Thoracic aorta (tissue), 2 donors: ENCODE measurements at regions not wholly inside any gene's neighbourhood (a gene's known extent, or its start where the extent isn't known, plus 50 kb on each side); places are given as distances from the start of the nearest gene placed in this dataset.

Source experiments
- ATAC-seq: fragments of 150-250 bp; one replicate; pipeline ENCODE4 v1.8.0; 2017; ENCODE audit warnings: low read depth; ENCODE audit not compliant: insufficient number of reproducible peaks, low FRiP score
- DNase-seq: peaks from one replicate; pipeline ENCODE4 v3.0.0-alpha.2; 2020; ENCODE audit warnings: low spot score
- H3K27ac ChIP-seq, 2 donors: fragments of 200-600 bp; sonication (generic); 1 replicate in 1 of 2; 2 replicates in 1 of 2; pipeline ENCODE4 v1.5.1; 2016; ENCODE audit warnings: mild to moderate bottlenecking in 2 of 2, moderate library complexity in 2 of 2
- H3K27me3 ChIP-seq: fragments of 200-600 bp; sonication (generic); replicated peaks from 2 replicates; pipeline ENCODE4 v1.6.0; 2016; ENCODE audit warnings: mild to moderate bottlenecking; ENCODE audit not compliant: insufficient read depth
- H3K36me3 ChIP-seq: fragments of 200-600 bp; sonication (generic); one replicate; pipeline ENCODE4 v1.5.1; 2016
- H3K4me1 ChIP-seq, 2 donors: fragments of 200-600 bp; sonication (generic); 1 replicate in 1 of 2; 2 replicates in 1 of 2; pipeline versions ENCODE4 v1.5.1 to v1.6.0; 2016; ENCODE audit warnings: low read depth in 2 of 2, mild to moderate bottlenecking in 1 of 2; ENCODE audit not compliant: control insufficient read depth in 1 of 2
- H3K4me3 ChIP-seq: fragments of 200-600 bp; sonication (generic); 2 replicates; pipeline ENCODE4 v1.5.1; 2016; ENCODE audit warnings: mild to moderate bottlenecking
- H3K9me3 ChIP-seq: fragments of 200-600 bp; sonication (generic); 2 replicates; pipeline ENCODE4 v1.5.1; 2016
- CTCF ChIP-seq: fragments of 200-600 bp; sonication (generic); IDR thresholded peaks from one replicate; pipeline ENCODE4 v1.5.1; 2019; ENCODE audit warnings: antibody characterized with exemption

GRCh38 chr22:34122042-34122441 lies 201.8 kb upstream of the LARGE1 start:
- no peak for TF ChIP-seq CTCF
- DNase-seq (no peak), ATAC-seq (no peak)
- H3K4me1 ChIP-seq = no peaks in the 10 kb centered on the region
- no peak overlapping the region for H3K4me3 ChIP-seq
- no peaks in the 10 kb centered on the region for H3K27me3 ChIP-seq
- H3K27ac ChIP-seq = no peak overlapping the region
- H3K9me3 ChIP-seq = no peaks in the 10 kb centered on the region
- H3K36me3 ChIP-seq = no peaks in the 10 kb centered on the region

GRCh38 chr22:34129691-34130486 lies 209.6 kb upstream of the LARGE1 start:
- no peak for ATAC-seq

GRCh38 chr22:34135749-34136148 lies 215.5 kb upstream of the LARGE1 start:
- no peak for ATAC-seq
- H3K27me3 ChIP-seq = no peaks in the 10 kb centered on the region

More at GRCh38 chr22:34129691-34130486, 209.6 kb upstream of the LARGE1 start:
- no peak for DNase-seq
- H3K36me3 ChIP-seq = no peaks in the 10 kb centered on the region
- no peak overlapping the region for H3K27ac ChIP-seq
- TF ChIP-seq CTCF = no peak
- no peak overlapping the region for H3K4me3 ChIP-seq
- H3K27me3 ChIP-seq = no peaks in the 10 kb centered on the region
- no peaks in the 10 kb centered on the region for H3K9me3 ChIP-seq
- no peaks in the 10 kb centered on the region for H3K4me1 ChIP-seq

GRCh38 chr22:34150023-34150422 lies 229.7 kb upstream of the LARGE1 start:
- DNase-seq (no peak), ATAC-seq (no peak)
- no peak overlapping the region for H3K27ac ChIP-seq
- H3K4me3 ChIP-seq = no peak overlapping the region
- H3K36me3 ChIP-seq = no peaks in the 10 kb centered on the region
- no peaks in the 10 kb centered on the region for H3K9me3 ChIP-seq
- H3K4me1 ChIP-seq = no peaks in the 10 kb centered on the region
- no peaks in the 10 kb centered on the region for H3K27me3 ChIP-seq
- TF ChIP-seq CTCF = no peak

More at GRCh38 chr22:34135749-34136148, 215.5 kb upstream of the LARGE1 start:
- no peak for TF ChIP-seq CTCF
- no peak for DNase-seq
- no peaks in the 10 kb centered on the region for H3K36me3 ChIP-seq
- H3K4me3 ChIP-seq = no peak overlapping the region
- no peaks in the 10 kb centered on the region for H3K9me3 ChIP-seq
- H3K27ac ChIP-seq = no peak overlapping the region
- no peaks in the 10 kb centered on the region for H3K4me1 ChIP-seq

- H3K27ac ChIP-seq = no peak overlapping the region
- H3K4me1 ChIP-seq = no peaks in the 10 kb centered on the region
- no peak for DNase-seq
- ATAC-seq = no peak
- H3K9me3 ChIP-seq = no peaks in the 10 kb centered on the region
- no peaks in the 10 kb centered on the region for H3K27me3 ChIP-seq
- no peak for TF ChIP-seq CTCF
- no peaks in the 10 kb centered on the region for H3K36me3 ChIP-seq
- H3K4me3 ChIP-seq = no peak overlapping the region
Observed at GRCh38 chr22:34159491-34159890, 239.2 kb upstream of the LARGE1 start.
